NCI-H510A (cell line): ENCODE measurements at regions not wholly inside any gene's neighbourhood (a gene's known extent, or its start where the extent isn't known, plus 50 kb on each side); places are given as distances from the start of the nearest gene placed in this dataset.

ENCODE experiments used
- DNase-seq: peaks from one replicate; lab custom pipeline; 2025; lab: John Stamatoyannopoulos, UW

- DNase-seq, result no peak
These were observed 777.5 kb downstream of the ADGRL2 start for GRCh38 chr1:82578086-82578726.

DNA sequence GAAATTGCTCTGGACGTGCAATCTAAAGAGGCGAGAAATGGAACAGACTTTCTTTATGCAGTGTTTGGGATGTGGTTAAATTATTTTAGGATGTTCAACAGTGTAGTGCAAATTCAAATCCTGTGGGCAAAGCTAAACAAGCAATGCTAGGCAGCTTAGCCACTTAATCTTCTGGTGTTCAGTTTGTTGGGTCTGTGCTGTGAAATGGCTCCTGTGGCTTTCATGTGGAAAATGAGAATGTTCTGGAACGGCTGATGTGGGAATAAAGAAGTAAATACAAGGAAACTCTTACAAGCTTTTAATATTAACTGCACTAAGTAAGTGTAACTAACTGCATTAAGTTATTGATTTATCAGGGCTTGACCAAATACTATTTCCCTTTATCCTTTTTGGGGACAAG, 766.6 kb downstream of the ADGRL2 start:
- DNase-seq, result no peak

DNA sequence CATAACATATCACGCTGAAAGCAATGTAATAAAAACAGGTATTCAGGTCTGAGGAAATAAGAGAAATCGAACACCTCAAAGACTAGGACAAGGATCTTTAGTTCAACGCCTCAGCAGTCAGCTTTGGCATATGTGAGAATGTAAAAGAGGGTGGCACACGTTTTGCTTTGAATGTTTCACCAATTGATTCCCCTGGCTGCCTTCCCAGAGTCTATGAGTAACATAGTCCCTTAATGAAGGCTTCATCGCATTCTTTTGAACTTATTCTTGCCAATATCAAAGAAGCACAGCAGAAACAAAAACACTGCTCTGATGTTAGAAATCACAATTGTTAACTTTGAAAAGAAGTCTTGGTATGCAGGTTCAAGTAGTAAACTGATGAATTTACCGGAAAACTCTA, 764.8 kb downstream of the ADGRL2 start:
- no peak for DNase-seq

- no peak for DNase-seq
These were observed 764.4 kb downstream of the ADGRL2 start for GRCh38 chr1:82565146-82565545.

DNA sequence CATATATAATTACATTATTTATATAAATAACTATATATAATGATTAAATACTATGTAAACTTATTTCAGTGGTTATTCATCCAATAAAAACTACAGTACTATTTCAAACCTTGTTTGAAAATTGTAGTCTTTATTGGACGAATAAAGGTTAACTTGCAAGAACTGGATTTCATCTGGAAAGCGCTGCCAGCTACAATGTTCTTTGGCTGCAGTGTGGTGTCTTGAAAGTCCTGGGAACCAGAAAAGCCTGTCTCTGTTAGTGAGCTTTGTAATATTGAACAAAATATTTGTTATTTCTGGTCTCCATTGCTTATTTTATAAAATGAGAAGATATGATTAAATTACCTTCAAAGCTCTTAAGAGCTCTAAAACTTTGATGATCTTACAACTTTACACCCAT, 763.6 kb downstream of the ADGRL2 start:
- no peak for DNase-seq

GRCh38 chr1:82562448-82562847, 761.7 kb downstream of the ADGRL2 start:
- no peak for DNase-seq

- no peak for DNase-seq
These were observed 759.8 kb downstream of the ADGRL2 start for GRCh38 chr1:82560566-82560965.

GRCh38 chr1:82555501-82555900, 754.8 kb downstream of the ADGRL2 start:
- DNase-seq, result no peak

- DNase-seq, result no peak
These were observed 749.1 kb downstream of the ADGRL2 start for GRCh38 chr1:82549841-82550240.

DNA sequence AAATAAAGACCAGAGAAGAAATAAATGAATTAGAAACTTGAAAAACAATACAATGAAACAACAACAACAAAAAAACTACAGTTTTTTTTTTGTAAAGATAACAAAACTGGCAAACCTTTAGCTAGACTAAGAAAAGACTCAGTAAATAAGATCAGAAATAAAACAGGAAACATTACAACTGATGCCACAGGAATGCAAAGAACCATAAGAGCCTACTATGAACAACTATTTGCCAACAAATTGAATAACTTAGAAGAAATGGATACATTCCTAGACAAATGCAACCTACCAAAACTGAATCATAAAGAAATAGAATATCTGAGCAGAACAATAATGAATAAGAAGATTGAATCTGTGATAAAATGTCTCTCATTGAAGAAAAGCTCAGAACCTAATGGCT, 742.0 kb downstream of the ADGRL2 start:
- no peak for DNase-seq

DNA sequence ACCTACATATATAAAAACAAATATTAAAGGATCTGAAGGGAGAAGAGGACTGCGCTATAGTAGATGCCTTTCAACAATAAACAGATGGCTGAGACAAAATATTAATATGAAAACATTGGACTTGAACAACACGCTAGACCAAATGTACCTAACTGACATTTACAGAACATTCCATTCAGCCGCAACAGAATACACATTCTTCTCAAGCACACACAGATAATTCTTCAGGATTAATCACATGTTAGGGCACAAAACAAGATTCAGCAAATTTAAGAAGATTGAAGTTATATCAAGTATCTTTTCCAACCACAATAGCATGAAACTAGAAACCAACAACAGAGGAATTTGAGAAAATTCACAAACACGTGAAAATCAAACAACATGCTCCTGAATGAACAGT, 741.4 kb downstream of the ADGRL2 start:
- DNase-seq, result no peak

GRCh38 chr1:82540006-82540405, 739.3 kb downstream of the ADGRL2 start:
- no peak for DNase-seq

DNA sequence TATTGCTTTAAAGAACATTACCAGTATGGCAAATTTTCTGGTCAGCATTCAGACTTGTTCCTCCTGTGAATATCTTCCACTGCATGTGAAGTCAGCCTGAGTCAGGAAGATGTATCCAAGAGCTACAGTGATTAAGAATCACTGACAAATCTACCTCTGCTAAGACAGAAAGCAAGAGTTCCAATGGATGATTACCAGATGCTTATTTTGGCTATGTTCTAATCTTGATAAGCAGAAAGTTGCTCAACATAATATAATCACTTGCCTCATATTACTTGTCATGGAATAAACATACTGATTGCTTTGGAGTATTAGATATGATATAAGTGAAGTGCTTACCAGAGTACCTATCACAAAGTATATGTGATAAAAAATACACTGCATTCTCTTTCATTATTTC, 738.1 kb downstream of the ADGRL2 start:
- DNase-seq, result no peak

DNA sequence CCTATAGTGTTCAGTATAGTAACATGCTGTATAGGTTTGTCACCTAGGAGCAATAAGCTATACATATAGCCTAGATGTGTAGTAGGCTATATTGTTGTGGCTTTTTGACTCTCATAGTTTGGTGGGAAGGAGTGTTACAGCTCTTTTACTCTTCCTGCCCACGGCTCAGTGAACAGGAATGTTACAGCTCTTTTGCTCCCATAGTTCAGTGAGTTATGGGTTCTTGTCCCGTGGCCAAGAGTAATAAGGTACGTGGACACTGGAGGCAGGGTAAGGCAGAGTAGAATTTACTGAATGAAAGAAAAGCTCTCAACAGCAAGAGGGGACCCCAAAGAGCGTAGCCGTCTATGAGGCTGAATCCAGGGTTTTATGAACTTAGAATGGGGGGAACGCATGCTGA, 734.3 kb downstream of the ADGRL2 start:
- no peak for DNase-seq

- no peak for DNase-seq
These were observed 724.6 kb downstream of the ADGRL2 start for GRCh38 chr1:82525378-82525777.

DNA sequence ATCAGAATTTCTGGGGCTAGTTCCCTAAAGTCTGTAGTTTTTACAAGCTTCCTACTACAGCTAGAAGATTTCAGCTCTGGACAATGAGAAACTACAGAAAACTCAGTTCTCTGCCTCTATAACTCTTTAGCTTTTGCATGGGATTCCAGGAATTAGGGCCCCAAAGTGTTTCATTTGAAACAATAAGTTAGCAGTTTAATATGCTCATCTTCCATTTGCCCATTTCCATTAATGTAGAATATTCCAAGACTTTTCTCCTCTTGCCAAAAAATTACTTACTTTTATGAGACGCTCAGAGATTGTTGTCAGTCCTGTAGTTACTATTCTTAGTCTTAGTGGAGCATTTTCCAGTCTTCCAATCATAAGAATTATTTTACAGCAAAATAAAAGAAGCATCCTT, 719.9 kb downstream of the ADGRL2 start:
- DNase-seq, result no peak

- no peak for DNase-seq
These were observed 716.9 kb downstream of the ADGRL2 start for GRCh38 chr1:82517586-82517985.

DNA sequence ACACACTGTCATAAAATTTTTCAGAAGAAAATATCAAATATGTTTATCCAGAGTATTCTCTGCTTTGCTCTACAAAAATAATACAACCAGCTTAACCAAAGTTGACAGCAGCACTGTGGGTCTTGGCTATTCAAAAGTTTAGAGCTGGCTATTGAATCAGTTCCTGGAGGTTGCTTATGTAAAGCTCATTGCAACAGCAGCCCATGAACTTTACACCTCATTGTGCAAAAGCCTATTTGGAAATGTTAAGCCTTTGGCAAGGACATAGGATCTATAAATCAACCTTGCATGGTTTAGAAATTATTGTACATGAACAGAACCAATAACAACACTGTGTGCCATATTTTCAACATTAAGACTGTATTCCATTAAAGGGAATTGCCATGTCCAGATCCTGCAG, 714.9 kb downstream of the ADGRL2 start:
- no peak for DNase-seq

- no peak for DNase-seq
These were observed 710.7 kb downstream of the ADGRL2 start for GRCh38 chr1:82511441-82511840.

DNA sequence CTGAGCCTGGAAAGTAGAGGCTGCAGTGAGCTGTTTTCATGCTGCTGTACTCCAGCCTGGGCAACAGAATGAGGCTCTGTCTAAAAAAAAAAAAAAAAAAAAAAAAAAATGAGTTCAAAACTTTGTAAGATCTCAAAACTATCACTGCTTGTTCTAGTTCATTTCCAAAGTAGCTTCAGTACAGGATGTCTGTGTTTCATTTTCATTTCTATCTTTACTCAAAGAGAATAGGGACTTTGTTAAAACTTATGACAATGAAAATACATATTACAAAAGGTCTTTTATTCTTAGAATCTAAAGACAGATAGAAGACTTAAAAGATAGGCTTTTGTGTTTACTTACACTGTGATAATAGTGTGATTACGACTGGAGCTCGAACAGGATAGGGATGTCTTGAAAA, 709.7 kb downstream of the ADGRL2 start:
- no peak for DNase-seq

DNA sequence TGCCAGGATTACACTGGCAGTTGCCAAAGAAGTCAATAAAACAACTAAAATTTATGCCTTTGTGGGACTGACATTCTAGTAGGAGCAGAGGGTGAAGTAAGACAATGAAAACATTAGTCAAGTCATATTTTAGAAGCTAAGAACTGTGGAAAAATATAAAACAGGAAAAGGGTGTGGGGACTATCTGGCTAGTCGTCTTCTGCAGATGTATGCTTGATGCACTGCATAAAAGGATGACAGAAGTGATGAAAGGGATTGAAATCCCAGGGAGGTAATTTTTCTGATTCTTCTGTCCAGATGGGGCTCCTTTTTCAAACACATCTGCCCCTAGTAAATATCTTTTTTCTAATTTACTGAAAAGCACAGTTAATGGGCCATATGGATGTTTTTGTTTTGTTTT, 706.3 kb downstream of the ADGRL2 start:
- no peak for DNase-seq

GRCh38 chr1:82503822-82504221, 703.1 kb downstream of the ADGRL2 start:
- no peak for DNase-seq

DNA sequence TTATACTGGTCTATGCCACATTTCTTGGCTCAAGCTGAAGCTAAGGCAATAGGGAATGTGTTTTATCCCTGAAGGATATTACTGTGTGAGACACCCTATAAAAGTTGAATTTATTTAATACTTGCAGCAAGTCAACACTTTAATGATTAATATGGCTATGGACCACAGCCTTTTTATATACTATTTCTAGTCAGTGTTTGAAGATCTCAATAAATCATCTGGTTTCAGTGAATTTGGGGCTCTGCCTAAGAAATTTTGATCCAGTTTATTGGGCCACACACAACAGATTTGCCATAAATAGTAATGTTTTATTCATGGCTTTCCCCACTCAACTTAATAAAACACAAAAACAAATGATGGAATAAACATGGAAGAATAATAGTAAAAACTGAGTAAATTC, 698.3 kb downstream of the ADGRL2 start:
- DNase-seq, result no peak

DNA sequence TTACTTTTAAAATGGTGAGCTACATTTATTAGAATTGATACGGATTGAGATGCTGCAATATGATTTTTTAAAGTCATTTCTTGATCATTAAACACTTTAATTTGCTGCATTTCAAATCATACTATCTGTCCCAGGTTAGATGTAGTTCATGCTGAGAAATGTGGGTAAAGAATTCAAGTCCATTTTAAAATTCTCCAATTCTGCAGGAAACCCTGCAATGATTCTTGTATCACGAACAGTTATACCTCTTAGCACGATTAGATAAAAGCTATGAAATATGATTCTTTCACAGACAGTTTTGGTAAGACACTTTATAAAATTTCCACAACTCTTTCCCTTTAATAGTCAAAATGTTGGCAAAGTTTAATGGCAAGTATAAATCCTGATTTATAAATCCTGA, 693.4 kb downstream of the ADGRL2 start:
- no peak for DNase-seq

GRCh38 chr1:82492159-82492558, 691.4 kb downstream of the ADGRL2 start:
- DNase-seq, result no peak
